ENCODE measurements at regions not wholly inside any gene's neighbourhood (a gene's known extent, or its start where the extent isn't known, plus 50 kb on each side); places are given as distances from the start of the nearest gene placed in this dataset.

- TF ChIP-seq POLR2A (IDR thresholded peaks at IDR 0.05): no peak
- TF ChIP-seq CTCF (IDR thresholded peaks at IDR 0.05): no peak
Observed at GRCh38 chr9:2299156-2299842, 284.2 kb downstream of the SMARCA2 start.

Measured in transverse colon (tissue), 3 donors.